ENCODE measurements at regions not wholly inside any gene's neighbourhood (a gene's known extent, or its start where the extent isn't known, plus 50 kb on each side); places are given as distances from the start of the nearest gene placed in this dataset.

- no peak for DNase-seq
- in situ Hi-C loops (cut with MboI; ENCODE audit: low pct_unique_long_range_greater_than_20kb, low sequenced_read_pairs) = no loop called here
Measured at GRCh38 chr2:217074576-217075255, 214.9 kb upstream of the TNP1 start.

GRCh38 chr2:217071416-217071815, 211.6 kb upstream of the TNP1 start:
- DNase-seq = no peak
- in situ Hi-C loops (cut with MboI; ENCODE audit: low pct_unique_long_range_greater_than_20kb, low sequenced_read_pairs) = no loop called here

GRCh38 chr2:217070611-217071010, 210.7 kb upstream of the TNP1 start:
- in situ Hi-C loops (cut with MboI; ENCODE audit: low pct_unique_long_range_greater_than_20kb, low sequenced_read_pairs) = no loop called here
- DNase-seq = no peak

- in situ Hi-C loops (cut with MboI; ENCODE audit: low pct_unique_long_range_greater_than_20kb, low sequenced_read_pairs) = no loop called here
- DNase-seq = no peak
Measured at GRCh38 chr2:217070043-217070430, 210.2 kb upstream of the TNP1 start.

GRCh38 chr2:217069263-217070042, 209.6 kb upstream of the TNP1 start:
- no peak for DNase-seq
- in situ Hi-C loops (cut with MboI; ENCODE audit: low pct_unique_long_range_greater_than_20kb, low sequenced_read_pairs) = no loop called here

GRCh38 chr2:217068677-217069250, 208.9 kb upstream of the TNP1 start:
- in situ Hi-C loops (cut with MboI; ENCODE audit: low pct_unique_long_range_greater_than_20kb, low sequenced_read_pairs) = no loop called here
- DNase-seq = no peak

- in situ Hi-C loops (cut with MboI; ENCODE audit: low pct_unique_long_range_greater_than_20kb, low sequenced_read_pairs) = no loop called here
Measured at GRCh38 chr2:217067787-217068186, 207.9 kb upstream of the TNP1 start.

GRCh38 chr2:217066510-217067270, 206.8 kb upstream of the TNP1 start:
- in situ Hi-C loops (cut with MboI; ENCODE audit: low pct_unique_long_range_greater_than_20kb, low sequenced_read_pairs) = no loop called here
- DNase-seq = no peak

More at GRCh38 chr2:217067787-217068186, 207.9 kb upstream of the TNP1 start:
- DNase-seq = no peak

GRCh38 chr2:217065695-217066405, 206.0 kb upstream of the TNP1 start:
- in situ Hi-C loops (cut with MboI; ENCODE audit: low pct_unique_long_range_greater_than_20kb, low sequenced_read_pairs) = no loop called here

GRCh38 chr2:217065012-217065290, 205.1 kb upstream of the TNP1 start:
- no peak for DNase-seq
- in situ Hi-C loops (cut with MboI; ENCODE audit: low pct_unique_long_range_greater_than_20kb, low sequenced_read_pairs) = no loop called here

More at GRCh38 chr2:217065695-217066405, 206.0 kb upstream of the TNP1 start:
- no peak for DNase-seq

GRCh38 chr2:217064234-217065011, 204.6 kb upstream of the TNP1 start:
- in situ Hi-C loops (cut with MboI; ENCODE audit: low pct_unique_long_range_greater_than_20kb, low sequenced_read_pairs) = no loop called here
- no peak for DNase-seq

GRCh38 chr2:217063238-217063755, 203.4 kb upstream of the TNP1 start:
- no peak for DNase-seq
- in situ Hi-C loops (cut with MboI; ENCODE audit: low pct_unique_long_range_greater_than_20kb, low sequenced_read_pairs) = no loop called here

GRCh38 chr2:217062768-217063167, 202.9 kb upstream of the TNP1 start:
- no peak for DNase-seq
- in situ Hi-C loops (cut with MboI; ENCODE audit: low pct_unique_long_range_greater_than_20kb, low sequenced_read_pairs) = no loop called here

GRCh38 chr2:217061916-217062505, 202.1 kb upstream of the TNP1 start:
- in situ Hi-C loops (cut with MboI; ENCODE audit: low pct_unique_long_range_greater_than_20kb, low sequenced_read_pairs) = no loop called here

GRCh38 chr2:217060951-217061547, 201.2 kb upstream of the TNP1 start:
- in situ Hi-C loops (cut with MboI; ENCODE audit: low pct_unique_long_range_greater_than_20kb, low sequenced_read_pairs) = no loop called here
- DNase-seq = no peak

More at GRCh38 chr2:217061916-217062505, 202.1 kb upstream of the TNP1 start:
- no peak for DNase-seq

GRCh38 chr2:217060516-217060915, 200.7 kb upstream of the TNP1 start:
- in situ Hi-C loops (cut with MboI; ENCODE audit: low pct_unique_long_range_greater_than_20kb, low sequenced_read_pairs) = no loop called here
- no peak for DNase-seq

Measured in KBM-7 (cell line).